ENCODE measurements at regions not wholly inside any gene's neighbourhood (a gene's known extent, or its start where the extent isn't known, plus 50 kb on each side); places are given as distances from the start of the nearest gene placed in this dataset.

DNA sequence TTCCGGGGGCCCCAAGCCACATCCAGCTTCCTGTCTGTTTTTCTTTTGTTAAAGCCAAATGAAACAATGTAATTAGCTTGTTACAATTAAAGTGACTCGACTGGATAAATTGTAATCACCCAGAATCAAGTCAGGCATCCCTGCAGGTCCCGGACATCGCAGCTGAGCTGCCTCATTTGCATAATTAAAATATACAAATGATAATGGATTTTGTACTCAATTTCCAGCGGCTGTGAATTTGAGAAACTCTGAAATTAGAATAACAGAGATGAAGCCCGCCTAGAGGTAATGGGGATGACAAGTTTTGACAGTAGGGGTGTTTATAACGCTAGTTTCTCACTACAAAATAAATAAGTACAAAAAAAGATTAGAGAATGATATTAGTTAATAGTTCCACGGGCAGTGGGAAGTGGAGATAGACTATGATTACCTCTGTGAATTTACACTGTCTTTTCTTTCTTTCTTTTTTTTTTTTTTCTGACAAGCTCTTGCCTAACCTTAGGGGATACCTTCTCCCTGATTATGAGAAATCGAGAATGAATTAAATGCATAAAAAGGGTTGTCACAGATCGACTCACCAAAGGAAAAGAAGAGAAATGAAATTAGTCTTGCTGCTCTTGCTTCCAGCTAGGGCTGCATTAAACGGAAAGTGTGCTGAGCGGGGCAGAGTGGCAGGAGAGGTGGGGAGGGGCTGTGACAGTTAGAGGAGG, 82.6 kb upstream of the SKOR2 start:
- Mint-ChIP-seq H3K4me3 (no peak overlapping the region), H3K27me3 (peaks cover 26% of the 10 kb centered on the region), H3K27ac (no peak overlapping the region), H3K9me3 (no peaks in the 10 kb centered on the region), H3K36me3 (no peaks in the 10 kb centered on the region), H3K4me1 (no peaks in the 10 kb centered on the region)
- ATAC-seq, result no peak

DNA sequence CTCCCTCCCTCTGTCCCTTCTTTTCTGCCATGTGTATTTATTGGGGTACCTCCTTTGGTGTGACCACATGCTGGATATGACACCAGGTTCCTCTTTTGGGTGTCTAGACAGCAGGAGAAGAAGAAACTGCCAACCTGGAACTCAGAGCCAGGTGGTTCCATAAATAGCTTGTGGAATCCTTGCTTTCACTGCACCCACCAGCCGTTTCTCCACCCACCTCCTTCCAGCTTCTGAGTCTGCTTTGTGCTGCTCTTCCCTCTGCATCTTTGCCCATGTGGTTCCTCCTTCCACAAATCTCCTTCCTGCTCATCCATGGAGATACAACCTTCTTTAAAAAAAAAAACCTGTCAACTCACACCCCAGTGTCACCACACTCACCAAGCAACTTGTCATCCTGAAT, 80.2 kb upstream of the SKOR2 start:
- H3K9me3 Mint-ChIP-seq, result no peaks in the 10 kb centered on the region
- no peak for ATAC-seq
- H3K4me3 Mint-ChIP-seq, result no peak overlapping the region
- H3K27ac Mint-ChIP-seq, result no peak overlapping the region
- H3K27me3 Mint-ChIP-seq, result peaks cover 26% of the 10 kb centered on the region
- H3K4me1 Mint-ChIP-seq, result no peaks in the 10 kb centered on the region
- no peaks in the 10 kb centered on the region for H3K36me3 Mint-ChIP-seq

DNA sequence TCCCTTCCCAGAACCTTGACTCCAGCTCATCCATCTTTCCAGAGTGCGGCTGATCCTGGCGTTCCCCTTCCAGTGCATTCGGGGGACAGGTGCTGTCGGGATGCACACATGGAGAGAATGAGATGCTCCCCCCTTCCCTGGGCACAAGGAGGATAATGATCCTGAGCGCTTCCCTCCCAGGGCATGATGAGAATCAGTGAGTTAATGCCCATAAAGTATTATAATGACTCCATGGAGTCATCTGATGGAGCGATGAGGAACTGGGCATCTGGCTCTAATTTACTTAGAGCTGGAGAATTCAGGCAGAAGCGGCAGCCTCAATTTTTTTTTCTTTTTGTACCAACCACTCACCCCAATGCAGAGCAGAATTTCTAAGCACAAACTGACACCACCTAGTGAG, 79.6 kb upstream of the SKOR2 start:
- no peak overlapping the region for H3K4me3 Mint-ChIP-seq
- H3K36me3 Mint-ChIP-seq, result no peaks in the 10 kb centered on the region
- H3K27me3 Mint-ChIP-seq, result peaks cover 26% of the 10 kb centered on the region

DNA sequence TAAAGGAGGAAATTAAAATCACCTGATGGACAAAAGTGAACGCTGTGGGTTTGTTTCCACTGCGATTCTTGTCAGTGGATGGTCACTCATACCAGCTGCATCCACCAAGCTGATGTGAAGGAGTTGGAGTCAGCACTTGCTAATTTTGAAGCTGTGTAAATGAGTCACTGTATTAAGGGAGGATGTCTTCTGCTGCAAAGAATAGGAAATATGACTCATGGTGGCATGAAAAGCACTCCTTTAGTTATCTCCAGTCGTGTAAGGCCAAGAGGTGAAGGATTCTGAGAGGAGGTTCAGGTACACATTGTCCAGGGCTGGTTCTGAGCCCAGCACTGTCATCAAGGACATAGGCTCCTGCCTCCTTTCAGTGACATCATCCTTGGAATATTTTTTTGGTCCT, 71.7 kb upstream of the SKOR2 start:
- Mint-ChIP-seq H3K27me3 (no peaks in the 10 kb centered on the region), H3K9me3 (no peaks in the 10 kb centered on the region), H3K36me3 (no peaks in the 10 kb centered on the region), H3K27ac (no peak overlapping the region), H3K4me3 (no peak overlapping the region), H3K4me1 (no peaks in the 10 kb centered on the region)
- ATAC-seq, result no peak

More for the DNA sequence above, 79.6 kb upstream of the SKOR2 start:
- H3K9me3 Mint-ChIP-seq, result no peaks in the 10 kb centered on the region
- no peak overlapping the region for H3K27ac Mint-ChIP-seq
- no peak for ATAC-seq
- no peaks in the 10 kb centered on the region for H3K4me1 Mint-ChIP-seq

DNA sequence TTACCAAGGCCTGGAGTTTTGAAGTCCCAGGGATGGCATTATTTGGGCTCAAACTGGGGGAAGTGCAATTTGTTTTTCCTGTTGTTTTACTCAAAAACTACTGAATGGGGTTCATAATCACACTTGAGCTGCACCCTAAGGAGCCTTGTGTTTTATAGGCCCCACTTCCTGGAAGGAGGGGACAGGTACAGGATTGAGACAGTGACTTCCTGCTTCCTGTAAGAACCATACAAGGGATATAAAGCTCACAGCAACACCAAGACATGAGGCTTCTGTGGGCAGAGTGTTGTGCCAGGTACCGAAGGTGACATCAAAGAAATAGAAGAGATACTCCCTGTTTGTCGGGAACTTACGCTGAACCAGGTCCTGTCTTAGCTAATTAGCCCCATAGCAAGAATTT, 70.4 kb upstream of the SKOR2 start:
- Mint-ChIP-seq H3K27me3 (peaks cover 8% of the 10 kb centered on the region), H3K36me3 (no peaks in the 10 kb centered on the region), H3K9me3 (no peaks in the 10 kb centered on the region), H3K27ac (no peak overlapping the region), H3K4me1 (no peaks in the 10 kb centered on the region), H3K4me3 (no peak overlapping the region)
- no peak for ATAC-seq

DNA sequence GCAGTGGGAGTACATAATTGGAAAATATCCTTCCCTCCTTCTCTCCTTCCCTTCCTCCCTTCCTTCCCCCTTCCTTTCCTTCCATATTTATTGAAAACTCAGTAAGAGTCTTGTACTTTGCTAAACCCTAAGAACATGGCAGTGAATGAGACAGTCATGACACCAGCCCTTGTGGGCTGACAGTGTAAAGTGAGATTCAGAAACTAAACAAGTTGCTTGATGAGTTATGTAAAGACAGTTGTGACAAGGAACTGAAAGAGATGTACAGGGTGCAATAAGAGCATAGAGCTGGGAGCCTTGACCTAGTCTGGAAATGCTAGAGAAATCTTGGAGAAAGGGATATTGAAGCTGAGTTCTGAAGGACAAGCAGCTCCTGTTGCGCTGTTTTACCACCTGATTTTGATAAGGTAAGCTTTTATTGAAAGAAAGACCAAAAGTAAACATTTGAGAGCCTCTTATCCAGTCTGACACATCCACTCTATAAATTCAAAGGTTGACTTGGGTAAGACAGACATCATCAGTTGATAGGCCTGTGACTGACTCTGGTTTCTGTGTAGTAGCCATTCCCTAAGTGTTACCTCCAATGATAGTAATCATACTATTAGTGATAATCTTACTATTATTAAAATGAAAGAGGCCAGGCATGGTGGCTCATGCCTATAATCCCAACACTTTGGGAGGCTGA, 66.5 kb upstream of the SKOR2 start:
- no peak overlapping the region for H3K27ac Mint-ChIP-seq
- no peaks in the 10 kb centered on the region for H3K36me3 Mint-ChIP-seq
- H3K27me3 Mint-ChIP-seq, result peaks cover 21% of the 10 kb centered on the region
- no peak for ATAC-seq
- H3K9me3 Mint-ChIP-seq, result no peaks in the 10 kb centered on the region
- no peaks in the 10 kb centered on the region for H3K4me1 Mint-ChIP-seq
- H3K4me3 Mint-ChIP-seq, result no peak overlapping the region

DNA sequence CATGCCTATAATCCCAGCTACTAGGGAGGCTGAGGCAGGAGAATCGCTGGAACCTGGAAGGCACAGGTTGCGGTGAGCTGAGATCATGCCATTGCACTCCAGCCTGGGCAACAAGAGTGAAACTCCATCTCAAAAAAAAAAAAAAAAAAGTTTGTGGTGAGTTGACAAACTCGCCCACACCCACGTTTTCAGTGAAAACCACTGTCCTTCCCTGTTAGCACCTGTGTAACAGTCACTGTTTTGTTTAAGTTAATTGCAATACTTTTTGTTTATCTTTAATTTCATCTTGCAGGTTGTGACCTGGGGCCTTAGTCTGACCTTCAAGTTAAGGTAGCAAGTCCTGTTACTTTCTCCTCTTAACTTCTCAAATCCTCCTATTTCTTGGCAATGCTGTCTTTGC, 65.5 kb upstream of the SKOR2 start:
- Mint-ChIP-seq H3K4me3 (no peak overlapping the region), H3K27me3 (peaks cover 21% of the 10 kb centered on the region), H3K9me3 (no peaks in the 10 kb centered on the region), H3K36me3 (no peaks in the 10 kb centered on the region), H3K27ac (no peak overlapping the region), H3K4me1 (no peaks in the 10 kb centered on the region)
- ATAC-seq, result no peak

DNA sequence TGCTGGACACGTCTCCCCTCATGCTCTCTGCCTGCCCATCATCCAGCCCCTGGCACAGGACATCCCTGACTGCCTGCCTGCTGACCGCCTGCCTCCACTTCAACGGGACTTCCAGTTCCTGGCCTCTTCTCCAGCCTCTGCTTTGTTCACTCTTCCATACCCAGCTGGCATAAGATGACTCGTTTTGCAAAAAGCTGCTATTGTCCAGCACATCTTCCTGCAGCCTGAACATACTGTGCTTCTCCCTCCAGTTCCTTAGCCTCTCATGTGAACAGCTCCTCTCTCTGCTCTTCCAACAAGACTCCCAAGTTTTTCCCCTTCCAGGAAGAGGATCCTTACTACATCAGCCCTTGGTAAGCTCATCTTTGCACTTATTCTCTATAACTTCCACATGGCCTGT, 62.4 kb upstream of the SKOR2 start:
- Mint-ChIP-seq H3K36me3 (no peaks in the 10 kb centered on the region), H3K4me1 (no peaks in the 10 kb centered on the region), H3K4me3 (no peak overlapping the region), H3K27me3 (peaks cover 21% of the 10 kb centered on the region), H3K9me3 (no peaks in the 10 kb centered on the region), H3K27ac (no peak overlapping the region)
- no peak for ATAC-seq

DNA sequence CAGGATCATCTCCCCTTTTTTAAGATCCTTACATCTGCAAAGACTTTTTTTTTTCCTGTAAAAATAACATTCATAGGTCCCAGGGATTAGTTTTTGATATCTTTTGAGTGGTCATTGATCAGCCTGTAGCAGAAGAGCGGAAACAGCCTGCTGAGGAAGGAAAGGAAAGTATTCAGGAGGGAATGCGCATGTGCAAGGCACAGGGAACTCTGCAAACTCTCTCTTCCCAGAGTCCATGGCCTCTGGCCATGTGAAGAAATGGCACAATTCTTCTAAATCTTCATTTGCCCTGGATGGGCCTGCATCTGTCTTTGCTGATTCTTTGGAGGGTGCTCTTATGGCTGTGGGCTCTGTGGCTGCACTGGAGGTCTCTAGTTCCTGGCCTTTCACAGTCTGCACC, 60.1 kb upstream of the SKOR2 start:
- Mint-ChIP-seq H3K36me3 (no peaks in the 10 kb centered on the region), H3K27ac (no peak overlapping the region), H3K4me3 (no peak overlapping the region), H3K9me3 (no peaks in the 10 kb centered on the region), H3K27me3 (peaks cover 13% of the 10 kb centered on the region), H3K4me1 (no peaks in the 10 kb centered on the region)
- no peak for ATAC-seq

All from stimulated activated memory B cell treated with anti-CD40 and anti-IgM and Interleukin-4, amounts not matched to agents 10 μg/mL and 1 μg/mL and 100 μg/mL, for 72 hours (primary cell).